Ascending aorta (tissue), 2 donors: ENCODE measurements at regions not wholly inside any gene's neighbourhood (a gene's known extent, or its start where the extent isn't known, plus 50 kb on each side); places are given as distances from the start of the nearest gene placed in this dataset.

Experiments used
- DNase-seq, 2 donors: peaks; one replicate each; pipeline ENCODE4 v3.0.0-alpha.2; 2019; ENCODE audit warnings: low spot score in 2 of 2
- H3K27ac ChIP-seq, 2 donors: fragments of 200-600 bp; sonication (generic); one replicate each; pipeline ENCODE4 v1.5.1; 2016 to 2017; ENCODE audit warnings: mild to moderate bottlenecking in 1 of 2
- H3K27me3 ChIP-seq: fragments of 200-600 bp; sonication (generic); one replicate; pipeline ENCODE4 v1.5.1; 2017
- H3K36me3 ChIP-seq, 2 donors: fragments of 200-600 bp; sonication (generic); one replicate each; pipeline ENCODE4 v1.5.1; 2016
- H3K4me1 ChIP-seq, 2 donors: fragments of 200-600 bp; sonication (generic); one replicate each; pipeline ENCODE4 v1.5.1; 2016 to 2017; ENCODE audit warnings: mild to moderate bottlenecking in 1 of 2
- H3K4me3 ChIP-seq, 2 donors: fragments of 200-600 bp; sonication (generic); one replicate each; pipeline ENCODE4 v1.5.1; 2016 to 2017; ENCODE audit warnings: mild to moderate bottlenecking in 1 of 2
- H3K9me3 ChIP-seq, 2 donors: fragments of 200-600 bp; sonication (generic); one replicate each; pipeline ENCODE4 v1.5.1; 2016
- intact Hi-C: fragments of 100-400 bp; cut with DNase I; formaldehyde crosslinking; loops from one replicate; pipeline ENCODE4 v1.15.1; 2023
- TF ChIP-seq, protein P1 (sequence below), 3 experiments: fragments of 200-600 bp in 2 of 3; fragments of 450-650 bp in 1 of 3; sonication (generic) in 2 of 3; IDR thresholded peaks; one replicate each; pipeline ENCODE4 v1.5.1; 2016 to 2019; ENCODE audit warnings: antibody characterized with exemption in 3 of 3, mild to moderate bottlenecking in 1 of 3, moderate library complexity in 1 of 3

GRCh38 chr10:3226960-3227744 is 54.6 kb upstream of the PITRM1 start:
- intact Hi-C loops: loop anchor here (2.0 to 5.0 kb wide), 2 partner anchors 30 to 1015 kb away; no protein-coding TSS in a partner anchor
- Histone ChIP-seq H3K27ac (peak overlapping the region; percentile 44 to 60), H3K4me1 (peaks cover 0 to 21% of the 10 kb centered on the region in 2 donors), H3K36me3 (no peaks in the 10 kb centered on the region), H3K27me3 (no peaks in the 10 kb centered on the region), H3K4me3 (peak overlapping the region in 1 of 2 donors; percentile 7), H3K9me3 (no peaks in the 10 kb centered on the region)
- TF ChIP-seq, protein P1, sequence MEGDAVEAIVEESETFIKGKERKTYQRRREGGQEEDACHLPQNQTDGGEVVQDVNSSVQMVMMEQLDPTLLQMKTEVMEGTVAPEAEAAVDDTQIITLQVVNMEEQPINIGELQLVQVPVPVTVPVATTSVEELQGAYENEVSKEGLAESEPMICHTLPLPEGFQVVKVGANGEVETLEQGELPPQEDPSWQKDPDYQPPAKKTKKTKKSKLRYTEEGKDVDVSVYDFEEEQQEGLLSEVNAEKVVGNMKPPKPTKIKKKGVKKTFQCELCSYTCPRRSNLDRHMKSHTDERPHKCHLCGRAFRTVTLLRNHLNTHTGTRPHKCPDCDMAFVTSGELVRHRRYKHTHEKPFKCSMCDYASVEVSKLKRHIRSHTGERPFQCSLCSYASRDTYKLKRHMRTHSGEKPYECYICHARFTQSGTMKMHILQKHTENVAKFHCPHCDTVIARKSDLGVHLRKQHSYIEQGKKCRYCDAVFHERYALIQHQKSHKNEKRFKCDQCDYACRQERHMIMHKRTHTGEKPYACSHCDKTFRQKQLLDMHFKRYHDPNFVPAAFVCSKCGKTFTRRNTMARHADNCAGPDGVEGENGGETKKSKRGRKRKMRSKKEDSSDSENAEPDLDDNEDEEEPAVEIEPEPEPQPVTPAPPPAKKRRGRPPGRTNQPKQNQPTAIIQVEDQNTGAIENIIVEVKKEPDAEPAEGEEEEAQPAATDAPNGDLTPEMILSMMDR (IDR thresholded peaks at IDR 0.05): no peak
- DNase-seq: no peak

DNA sequence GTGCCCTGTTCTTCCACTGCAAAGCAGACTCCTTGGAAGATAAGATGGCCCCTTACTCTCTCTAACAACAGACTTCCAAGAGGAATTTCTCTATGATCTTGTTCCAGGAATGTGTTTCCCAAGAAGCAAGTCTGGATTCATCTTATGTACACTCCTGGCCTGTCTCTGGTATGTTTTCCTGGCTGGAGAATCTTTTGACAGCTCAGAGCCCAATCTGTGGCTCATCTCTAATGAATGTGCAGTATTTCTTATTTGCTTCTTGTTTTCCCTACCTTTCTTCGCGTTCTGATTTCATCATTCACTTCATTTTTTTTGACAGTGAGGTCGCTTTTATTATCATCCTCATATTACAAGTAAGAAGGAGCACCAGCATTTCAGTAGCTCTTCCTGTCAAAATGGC is 53.0 kb upstream of the PITRM1 start:
- Histone ChIP-seq H3K4me3 (no peak overlapping the region), H3K36me3 (no peaks in the 10 kb centered on the region), H3K27me3 (no peaks in the 10 kb centered on the region), H3K27ac (no peak overlapping the region), H3K4me1 (peaks cover 0 to 15% of the 10 kb centered on the region in 2 donors), H3K9me3 (no peaks in the 10 kb centered on the region)
- DNase-seq: no peak
- intact Hi-C loops: loop anchor here (5.0 kb wide), 1 partner anchor 1017 kb away; no protein-coding TSS in a partner anchor
- TF ChIP-seq, protein P1 (IDR thresholded peaks at IDR 0.05): no peak

- H3K27me3 ChIP-seq: no peaks in the 10 kb centered on the region
- peaks cover 0 to 15% of the 10 kb centered on the region in 2 donors for H3K4me1 ChIP-seq
- no peaks in the 10 kb centered on the region for H3K36me3 ChIP-seq
- no peak overlapping the region for H3K27ac ChIP-seq
- intact Hi-C loops: no loop called here
- no peak for DNase-seq
- H3K9me3 ChIP-seq: no peaks in the 10 kb centered on the region
- TF ChIP-seq, protein P1 (IDR thresholded peaks at IDR 0.05): no peak
- H3K4me3 ChIP-seq: no peak overlapping the region
Observed at GRCh38 chr10:3224241-3224640, 51.7 kb upstream of the PITRM1 start.

DNA sequence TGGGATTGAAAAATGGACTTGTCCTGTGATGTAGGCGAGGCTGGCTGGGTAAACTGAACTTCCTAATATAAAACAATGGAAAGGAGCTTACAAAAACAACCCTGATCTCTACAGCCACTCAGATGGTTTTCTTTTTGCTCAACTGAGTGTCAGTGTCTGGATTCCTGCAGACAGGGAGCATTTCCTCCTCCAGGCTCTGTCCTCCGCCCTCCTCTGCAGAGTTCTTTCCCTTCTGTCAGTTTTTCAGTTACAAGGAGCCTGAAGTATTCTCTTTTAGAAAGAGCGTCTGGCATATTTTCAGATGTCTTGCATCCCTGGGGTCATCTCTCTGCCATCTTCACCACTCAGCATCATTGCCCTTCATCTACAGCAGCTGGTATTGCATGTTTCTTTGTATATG is 50.0 kb upstream of the PITRM1 start:
- intact Hi-C loops: no loop called here
- Histone ChIP-seq H3K4me1 (peaks cover 0 to 10% of the 10 kb centered on the region in 2 donors), H3K36me3 (no peaks in the 10 kb centered on the region), H3K27ac (no peak overlapping the region), H3K27me3 (no peaks in the 10 kb centered on the region), H3K4me3 (no peak overlapping the region), H3K9me3 (no peaks in the 10 kb centered on the region)
- no peak for DNase-seq
- TF ChIP-seq, protein P1 (IDR thresholded peaks at IDR 0.05): no peak
